Heart left ventricle (tissue), 16 donors: ENCODE measurements at regions not wholly inside any gene's neighbourhood (a gene's known extent, or its start where the extent isn't known, plus 50 kb on each side); places are given as distances from the start of the nearest gene placed in this dataset.

Experiments
- ATAC-seq, 4 donors: fragments of 200-7000 bp; cut with Tn5 transposase; one replicate each; pipeline ENCODE4 v1.9.1; 2020 to 2022; ENCODE audit warnings: moderate library complexity in 4 of 4, mild to moderate bottlenecking in 3 of 4, moderate number of reproducible peaks in 1 of 4
- DNase-seq, 5 donors: peaks; one replicate each; pipeline ENCODE4 v3.0.0-alpha.2; 2020
- H3K27ac ChIP-seq, 12 donors: fragments of 200-600 bp; sonication (generic) in 4 of 12; one replicate each; pipeline versions ENCODE4 v1.5.0 to v1.8.0; 2016 to 2022; ENCODE audit warnings: mild to moderate bottlenecking in 2 of 12
- H3K27me3 ChIP-seq, 9 donors: fragments of 200-600 bp; sonication (generic) in 2 of 9; one replicate each; pipeline versions ENCODE4 v1.5.1 to v1.8.0; 2016 to 2022; ENCODE audit warnings: mild to moderate bottlenecking in 3 of 9
- H3K36me3 ChIP-seq, 9 donors: fragments of 200-600 bp; sonication (generic) in 2 of 9; one replicate each; pipeline versions ENCODE4 v1.5.0 to v1.8.0; 2018 to 2022; ENCODE audit warnings: mild to moderate bottlenecking in 2 of 9
- H3K4me1 ChIP-seq, 12 donors: fragments of 200-600 bp; sonication (generic) in 4 of 12; one replicate each; pipeline versions ENCODE4 v1.5.0 to v1.8.0; 2016 to 2022; ENCODE audit warnings: mild to moderate bottlenecking in 3 of 12
- H3K4me3 ChIP-seq, 12 donors: fragments of 200-600 bp; sonication (generic) in 4 of 12; one replicate each; pipeline versions ENCODE4 v1.5.0 to v1.8.0; 2017 to 2022; ENCODE audit warnings: mild to moderate bottlenecking in 9 of 12, moderate library complexity in 4 of 12
- H3K9me3 ChIP-seq, 12 donors: fragments of 200-600 bp; sonication (generic) in 4 of 12; one replicate each; pipeline versions ENCODE4 v1.5.0 to v1.8.0; 2016 to 2022; ENCODE audit warnings: mild to moderate bottlenecking in 1 of 12
- CTCF ChIP-seq, 12 donors: fragments of 200-600 bp; sonication (generic) in 4 of 12; IDR thresholded peaks; one replicate each; pipeline versions ENCODE4 v1.5.0 to v1.8.0; 2018 to 2022; ENCODE audit warnings: antibody characterized with exemption in 12 of 12, mild to moderate bottlenecking in 5 of 12
- POLR2A ChIP-seq, 2 donors: fragments of 450-650 bp; IDR thresholded peaks; one replicate each; pipeline ENCODE4 v1.6.1; 2017; ENCODE audit warnings: antibody characterized with exemption in 2 of 2, mild to moderate bottlenecking in 2 of 2, moderate library complexity in 2 of 2
- WGBS, 4 donors: extraction: QIAGEN DNeasy Blood & Tissue Kit in 2 of 4; methylation state at CpG; one replicate each; pipeline versions ENCODE4 v1.1.5 to v1.1.7; 2013 to 2018; 5-methylcytosine and 5-hydroxymethylcytosine counted together
- intact Hi-C, 10 donors: fragments of 100-400 bp; cut with DNase I; formaldehyde crosslinking; loops; one replicate each; pipeline versions ENCODE4 v1.11.1 to v1.14.2; 2022
- donor health status: ischemic (EF 13 %, LVEDD 7.1; RV severe dilation, severe dysfunction).
- donor health status: healthy with polysubstance abuse.
- donor health status: DM: no; HTN: yes; CAD: no.
- donor health status: DM: no; HTN: no; CAD: no.
- donor health status: ischemic (EF 25% LVEDD 6.9; RV normal size, moderate dysfunction).
- donor health status: ischemic (EF 25% LVEDD 5.7; RV mildly dilated, moderate dysfunction).
- donor health status: healthy.
- donor health status: DM: yes; HTN: yes; CAD: no.
- donor health status: ischemic (EF 35%, LVEDD 5.7; RV mildly dilated, moderate dysfunction).
- donor health status: nonischemic (EF 11% LVEDD 7.7; RV severe dilation, severe dysfunction).
- donor health status: DM: yes; HTN: yes; CAD: no.
- donor health status: PGD.
- donor health status: ischemic (EF 29% LVEDD 5.4; RV normal size, mild dysfunction).
- donor health status: nonischemic (EF 23%, LVEDD 6.1; RV moderate dilation, normal function).

DNA sequence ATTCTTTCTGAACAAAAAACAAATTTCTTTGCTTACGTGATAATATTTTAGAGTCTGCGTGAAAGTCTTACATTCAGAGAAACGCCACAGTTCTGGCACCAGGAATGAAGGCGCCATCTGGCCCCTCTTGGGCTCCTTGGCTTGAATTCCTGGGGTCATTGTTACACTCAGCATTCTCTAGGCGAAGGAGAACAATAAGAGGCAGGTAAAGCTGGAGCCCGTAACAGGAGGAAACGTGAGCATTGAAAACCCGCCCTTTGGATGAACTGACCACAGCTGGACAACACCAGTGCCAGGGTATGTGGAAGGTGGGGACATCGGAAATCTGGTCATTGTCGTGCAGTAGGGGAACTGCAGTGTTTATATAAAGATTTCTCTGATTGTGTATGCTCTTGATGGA, 144.8 kb downstream of the RNF152 start:
- WGBS, 4 donors = 63 to 73% (median 72%) methylated on average over 10 of the region's 10 CpGs
- TF ChIP-seq CTCF (IDR thresholded peaks at IDR 0.05) = no peak
- TF ChIP-seq POLR2A (IDR thresholded peaks at IDR 0.05) = no peak
- intact Hi-C loops = loop anchor here in 9 of 10 donors (5.0 to 10.0 kb wide), 8 partner anchors 87 to 267 kb away; partner anchors contain the start of gene RNF152 (in 6 of the 9)
- H3K27me3 ChIP-seq = no peaks in the 10 kb centered on the region
- peaks cover 0 to 68% (median 26%) of the 10 kb centered on the region in 12 donors for H3K4me1 ChIP-seq
- H3K36me3 ChIP-seq = no peaks in the 10 kb centered on the region
- peak in 3 of 5 donors; percentile 28 to 54 (median 43) for DNase-seq
- ATAC-seq = peak; percentile 19 to 53 (median 30)
- H3K27ac ChIP-seq = peak overlapping the region in 11 of 12 donors; percentile 16 to 93 (median 67)
- H3K4me3 ChIP-seq = no peak overlapping the region
- H3K9me3 ChIP-seq = peaks cover 0 to 4% (median 0%) of the 10 kb centered on the region in 12 donors

GRCh38 chr18:61743775-61744531, 148.9 kb downstream of the RNF152 start:
- no peak for TF ChIP-seq CTCF (IDR thresholded peaks at IDR 0.05)
- Histone ChIP-seq H3K36me3 (no peaks in the 10 kb centered on the region), H3K9me3 (no peaks in the 10 kb centered on the region), H3K4me3 (no peak overlapping the region), H3K4me1 (peaks cover 0 to 74% (median 32%) of the 10 kb centered on the region in 12 donors), H3K27ac (peak overlapping the region; percentile 66 to 95 (median 85)), H3K27me3 (no peaks in the 10 kb centered on the region)
- peak in 4 of 5 donors; percentile 51 to 70 (median 68) for DNase-seq
- intact Hi-C loops = loop anchor here in 6 of 10 donors (2.0 to 10.0 kb wide), 8 partner anchors 91 to 271 kb away; partner anchors contain the start of gene RNF152 (in 1 of the 6)
- 44 to 50% (median 47%) methylated on average over 4 of the region's 4 CpGs for WGBS, 4 donors
- peak; percentile 63 to 78 (median 70) for ATAC-seq

DNA sequence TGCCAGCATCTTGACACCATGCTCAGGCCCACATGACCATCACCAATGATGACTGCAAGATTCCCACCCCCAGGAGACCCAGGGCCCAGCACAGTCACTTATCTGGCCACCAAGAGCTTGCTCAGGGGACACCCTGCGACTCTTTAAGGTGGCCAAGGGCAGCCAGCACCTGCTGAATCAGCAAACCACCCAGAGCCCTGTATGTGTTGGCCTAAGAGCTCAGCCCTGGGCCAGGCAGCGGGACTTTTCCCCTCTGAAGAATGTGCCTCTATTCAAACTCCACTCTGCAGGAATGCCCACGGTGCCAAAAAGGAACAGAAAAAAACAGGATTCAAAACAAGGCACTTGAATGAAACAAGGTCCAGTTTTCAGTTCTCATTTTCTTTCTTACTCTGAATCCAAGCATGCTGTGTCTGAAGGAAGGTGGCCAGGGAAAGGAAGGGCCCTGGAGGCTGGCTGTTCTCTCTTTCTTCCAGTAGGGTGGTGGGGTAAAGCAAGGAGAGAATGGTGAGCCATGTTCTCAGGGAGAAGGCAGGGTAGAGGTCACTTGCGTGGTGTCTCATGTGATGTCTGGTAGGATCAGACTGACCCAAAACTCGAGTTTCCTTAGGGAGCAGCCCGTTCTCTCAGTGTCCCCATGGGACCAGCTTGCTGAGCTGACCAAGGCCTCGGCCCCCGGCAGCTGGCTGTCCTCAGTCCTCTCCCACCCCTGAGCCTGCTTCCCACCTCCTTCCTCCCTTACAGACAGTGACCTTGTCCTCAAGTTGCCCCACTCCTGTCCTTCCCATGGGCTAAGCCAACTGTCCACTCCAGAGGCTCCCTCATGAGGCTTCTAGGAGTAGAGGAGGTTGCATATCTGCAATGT, 150.0 kb downstream of the RNF152 start:
- H3K4me1 ChIP-seq = peaks cover 0 to 75% (median 35%) of the 10 kb centered on the region in 12 donors
- intact Hi-C loops = loop anchor here in 6 of 10 donors (2.0 to 10.0 kb wide), 8 partner anchors 92 to 272 kb away; partner anchors contain the start of gene RNF152 (in 1 of the 6)
- 49 to 72% (median 62%) methylated on average over 7 to 8 of the region's 8 CpGs for WGBS, 4 donors

More for the DNA sequence above, 150.0 kb downstream of the RNF152 start:
- no peak overlapping the region for H3K4me3 ChIP-seq
- H3K36me3 ChIP-seq = no peaks in the 10 kb centered on the region
- ATAC-seq (peak; percentile 64 to 79 (median 72)), DNase-seq (peak; percentile 78 to 87 (median 85))
- H3K27me3 ChIP-seq = no peaks in the 10 kb centered on the region
- H3K27ac ChIP-seq = peak overlapping the region; percentile 66 to 95 (median 85)
- H3K9me3 ChIP-seq = no peaks in the 10 kb centered on the region
- TF ChIP-seq CTCF (IDR thresholded peaks at IDR 0.05) (peak in 1 of 12 donors; percentile 17), POLR2A (IDR thresholded peaks at IDR 0.05) (no peak)
